Neural progenitor cell (in vitro differentiated cells): ENCODE measurements at regions not wholly inside any gene's neighbourhood (a gene's known extent, or its start where the extent isn't known, plus 50 kb on each side); places are given as distances from the start of the nearest gene placed in this dataset.

Source experiments
- DNase-seq: peaks from one replicate; pipeline ENCODE4 v3.0.0-alpha.2; 2016; ENCODE audit warnings: low spot score
- H2AFZ ChIP-seq: fragments of 200-600 bp; sonication (generic); replicated peaks from 2 replicates; pipeline ENCODE4 v1.6.1; 2016; ENCODE audit warnings: antibody characterized with exemption
- H3F3A ChIP-seq: fragments of 200-600 bp; sonication (generic); 2 replicates; pipeline ENCODE4 v1.6.1; 2016; ENCODE audit warnings: antibody characterized with exemption, low read depth
- H3K27ac ChIP-seq: fragments of 200-600 bp; sonication (generic); 2 replicates; pipeline ENCODE4 v1.5.1; 2016; ENCODE audit warnings: mild to moderate bottlenecking
- H3K27me3 ChIP-seq: fragments of 200-600 bp; sonication (generic); 2 replicates; pipeline ENCODE4 v1.6.1; 2016; ENCODE audit warnings: mild to moderate bottlenecking, moderate library complexity
- H3K36me3 ChIP-seq: fragments of 200-600 bp; sonication (generic); 2 replicates; pipeline ENCODE4 v1.5.1; 2016
- H3K4me1 ChIP-seq: fragments of 200-600 bp; sonication (generic); 2 replicates; pipeline ENCODE4 v1.6.1; 2016; ENCODE audit warnings: mixed run types
- H3K4me2 ChIP-seq: fragments of 200-600 bp; sonication (generic); 2 replicates; pipeline ENCODE4 v1.6.1; 2016
- H3K4me3 ChIP-seq: fragments of 200-600 bp; sonication (generic); 2 replicates; pipeline ENCODE4 v1.5.1; 2016
- H3K79me2 ChIP-seq: fragments of 200-600 bp; sonication (generic); 2 replicates; pipeline ENCODE4 v1.6.1; 2016; ENCODE audit warnings: low read depth
- H3K9ac ChIP-seq: fragments of 200-600 bp; sonication (generic); 2 replicates; pipeline ENCODE4 v1.6.1; 2016
- H3K9me3 ChIP-seq: fragments of 200-600 bp; sonication (generic); 2 replicates; pipeline ENCODE4 v1.5.1; 2016; ENCODE audit warnings: low read depth
- H4K20me1 ChIP-seq: fragments of 200-600 bp; sonication (generic); 2 replicates; pipeline ENCODE4 v1.6.1; 2016; ENCODE audit warnings: low read depth
- H3K27ac Mint-ChIP-seq: 3 replicates; pipeline ENCODE4 v1.8.0; 2021; ENCODE audit warnings: mixed read lengths
- H3K27me3 Mint-ChIP-seq: 2 replicates; pipeline ENCODE4 v1.8.0; 2022; ENCODE audit warnings: low read depth, mild to moderate bottlenecking, inconsistent platforms, moderate library complexity, mixed read lengths; ENCODE audit not compliant: insufficient read depth
- H3K36me3 Mint-ChIP-seq: 3 replicates; pipeline ENCODE4 v1.8.0; 2021; ENCODE audit warnings: mixed read lengths
- H3K4me1 Mint-ChIP-seq: 3 replicates; pipeline ENCODE4 v1.8.0; 2021; ENCODE audit warnings: mixed read lengths
- H3K4me3 Mint-ChIP-seq: 3 replicates; pipeline ENCODE4 v1.8.0; 2021; ENCODE audit warnings: mild to moderate bottlenecking, moderate library complexity, mixed read lengths
- H3K9me3 Mint-ChIP-seq: 3 replicates; pipeline ENCODE4 v1.8.0; 2020; ENCODE audit warnings: mixed read lengths
- CTCF ChIP-seq: fragments of 200-600 bp; sonication (generic); IDR thresholded peaks from 2 replicates; pipeline ENCODE4 v1.5.1; 2017; ENCODE audit warnings: antibody characterized with exemption, mild to moderate bottlenecking
- EZH2 ChIP-seq: fragments of 200-600 bp; sonication (generic); IDR thresholded peaks from 2 replicates; pipeline ENCODE4 v1.6.1; 2017; ENCODE audit warnings: antibody characterized with exemption, mild to moderate bottlenecking, moderate library complexity
- EZH2phosphoT487 ChIP-seq: fragments of 200-600 bp; sonication (generic); IDR thresholded peaks from 2 replicates; pipeline ENCODE4 v1.6.1; 2017; ENCODE audit warnings: antibody characterized with exemption

- Histone ChIP-seq H3K4me1 (no peaks in the 10 kb centered on the region), H3K9me3 (no peaks in the 10 kb centered on the region), H3K4me3 (no peak overlapping the region), H3K36me3 (no peaks in the 10 kb centered on the region), H3K27ac (no peak overlapping the region), H3F3A (no peaks in the 10 kb centered on the region), H3K4me2 (no peak overlapping the region), H3K9ac (no peak overlapping the region), H4K20me1 (no peaks in the 10 kb centered on the region), H3K27me3 (no peaks in the 10 kb centered on the region), H2AFZ (no peak overlapping the region), H3K79me2 (no peaks in the 10 kb centered on the region)
- TF ChIP-seq CTCF (no peak), EZH2 (no peak), EZH2phosphoT487 (no peak)
- Mint-ChIP-seq H3K4me3 (no peak overlapping the region), H3K36me3 (no peaks in the 10 kb centered on the region), H3K4me1 (peaks cover 14% of the 10 kb centered on the region), H3K9me3 (peaks cover under 1% of the 10 kb centered on the region), H3K27me3 (peaks cover 5% of the 10 kb centered on the region), H3K27ac (no peak overlapping the region)
- DNase-seq, result no peak
Observed at GRCh38 chr20:20933142-20933958, 172.8 kb downstream of the LINC00237 start.

GRCh38 chr20:20932156-20932555, 174.0 kb downstream of the LINC00237 start:
- no peak for DNase-seq
- TF ChIP-seq EZH2, result no peak
- TF ChIP-seq CTCF, result no peak
- no peak for TF ChIP-seq EZH2phosphoT487
- Histone ChIP-seq H3K4me1 (no peaks in the 10 kb centered on the region), H3K27me3 (no peaks in the 10 kb centered on the region), H3F3A (no peaks in the 10 kb centered on the region), H3K4me2 (no peak overlapping the region), H4K20me1 (no peaks in the 10 kb centered on the region), H3K9me3 (no peaks in the 10 kb centered on the region), H2AFZ (no peak overlapping the region), H3K79me2 (no peaks in the 10 kb centered on the region), H3K36me3 (no peaks in the 10 kb centered on the region), H3K4me3 (no peak overlapping the region), H3K27ac (no peak overlapping the region), H3K9ac (no peak overlapping the region)
- peaks cover 15% of the 10 kb centered on the region for H3K4me1 Mint-ChIP-seq
- H3K4me3 Mint-ChIP-seq, result no peak overlapping the region
- H3K27me3 Mint-ChIP-seq, result peaks cover 9% of the 10 kb centered on the region
- H3K9me3 Mint-ChIP-seq, result peaks cover 2% of the 10 kb centered on the region
- no peak overlapping the region for H3K27ac Mint-ChIP-seq
- H3K36me3 Mint-ChIP-seq, result no peaks in the 10 kb centered on the region

- H3K79me2 ChIP-seq, result no peaks in the 10 kb centered on the region
- Mint-ChIP-seq H3K27ac (peak overlapping the region; percentile 42), H3K4me3 (no peak overlapping the region), H3K27me3 (peaks cover 9% of the 10 kb centered on the region), H3K36me3 (no peaks in the 10 kb centered on the region), H3K4me1 (peaks cover 16% of the 10 kb centered on the region), H3K9me3 (peaks cover 2% of the 10 kb centered on the region)
- no peak overlapping the region for H3K4me3 ChIP-seq
- H3K9ac ChIP-seq, result no peak overlapping the region
- H2AFZ ChIP-seq, result no peak overlapping the region
- H3K4me2 ChIP-seq, result no peak overlapping the region
- no peaks in the 10 kb centered on the region for H3F3A ChIP-seq
- no peaks in the 10 kb centered on the region for H3K4me1 ChIP-seq
- TF ChIP-seq CTCF (no peak), EZH2phosphoT487 (no peak)
- no peak overlapping the region for H3K27ac ChIP-seq
- H3K9me3 ChIP-seq, result no peaks in the 10 kb centered on the region
- DNase-seq, result no peak
- no peaks in the 10 kb centered on the region for H3K36me3 ChIP-seq
- no peaks in the 10 kb centered on the region for H4K20me1 ChIP-seq
- H3K27me3 ChIP-seq, result no peaks in the 10 kb centered on the region
Observed at GRCh38 chr20:20931632-20932031, 174.5 kb downstream of the LINC00237 start.
